Tibial nerve (tissue), 3 donors: ENCODE measurements at regions not wholly inside any gene's neighbourhood (a gene's known extent, or its start where the extent isn't known, plus 50 kb on each side); places are given as distances from the start of the nearest gene placed in this dataset.

ENCODE experiments used
- CTCF ChIP-seq, 5 experiments: fragments of 200-600 bp in 3 of 5; fragments of 450-650 bp in 2 of 5; sonication (generic) in 3 of 5; IDR thresholded peaks; one replicate each; pipeline ENCODE4 v1.5.1; 2016 to 2019; ENCODE audit warnings: antibody characterized with exemption in 5 of 5, mild to moderate bottlenecking in 3 of 5, moderate library complexity in 2 of 5
- POLR2A ChIP-seq, 2 donors: fragments of 450-650 bp; IDR thresholded peaks; one replicate each; pipeline ENCODE4 v1.6.1; 2017; ENCODE audit warnings: antibody characterized with exemption in 2 of 2, mild to moderate bottlenecking in 2 of 2, moderate library complexity in 2 of 2

- TF ChIP-seq CTCF (IDR thresholded peaks at IDR 0.05) (no peak), POLR2A (IDR thresholded peaks at IDR 0.05) (no peak)
Measured at GRCh38 chr3:25015599-25015998, 412.5 kb upstream of the RARB start.
